ENCODE measurements at regions not wholly inside any gene's neighbourhood (a gene's known extent, or its start where the extent isn't known, plus 50 kb on each side); places are given as distances from the start of the nearest gene placed in this dataset.
"Not testable (repeated sequence)": the region's sequence is repeated elsewhere in the genome, so short reads cannot be mapped to it uniquely, and the experiment has no call there.

DNA sequence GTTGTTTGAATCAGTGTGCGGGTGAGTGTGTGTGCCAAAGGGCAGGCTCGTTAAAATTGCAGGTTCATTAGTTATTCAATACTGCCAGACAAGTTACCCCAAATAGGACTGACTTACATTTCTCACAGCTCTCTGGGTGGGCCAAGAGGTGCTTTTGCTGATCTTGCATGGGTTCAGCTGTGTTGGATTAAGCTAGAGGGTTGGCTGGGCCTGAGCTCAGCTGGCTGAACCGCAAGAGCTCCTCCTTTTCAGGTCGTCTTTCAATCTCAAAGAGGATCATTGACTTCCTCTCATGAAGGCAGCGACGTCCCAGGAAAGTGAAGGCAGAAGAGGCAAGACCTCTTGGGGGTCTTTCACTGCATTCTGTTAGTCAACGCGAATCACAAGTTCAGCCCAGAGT is 343.3 kb upstream of the FRG1 start:
- H3K4me3 ChIP-seq (ENCODE audit: low read length) = no peak overlapping the region
- POLR2A ChIA-PET = no interaction called here
- no peak for DNase-seq
- CTCF ChIA-PET = no interaction called here
- no peaks in the 10 kb centered on the region for H3K4me1 Mint-ChIP-seq (ENCODE audit: low read depth)
- intact Hi-C loops (cut with DNase I, micrococcal nuclease) = no loop called here
- H3K27ac Mint-ChIP-seq = no peak overlapping the region
- H3K9me3 Mint-ChIP-seq = peaks cover 3% of the 10 kb centered on the region
- no peak for ATAC-seq (ENCODE audit: poor library complexity)
- H3K4me3 Mint-ChIP-seq = no peak overlapping the region
- no peaks in the 10 kb centered on the region for H3K27me3 Mint-ChIP-seq
- no peaks in the 10 kb centered on the region for H3K4me1 ChIP-seq (ENCODE audit: insufficient read depth, low read length)
- H3K36me3 Mint-ChIP-seq (ENCODE audit: low read depth) = no peaks in the 10 kb centered on the region
- no peaks in the 10 kb centered on the region for H3K36me3 ChIP-seq (ENCODE audit: insufficient read depth, low read length)
- H3K27me3 ChIP-seq (ENCODE audit: control insufficient read depth in 1 of 2, insufficient read depth in 2 of 2, low read length in 2 of 2) = no peaks in the 10 kb centered on the region
- H3K27ac ChIP-seq (ENCODE audit: low read depth in 1 of 2, low read length in 2 of 2) = no peak overlapping the region
- TF ChIP-seq CTCF (IDR thresholded peaks at IDR 0.05) = no peak
- peaks cover 0 to 5% of the 10 kb centered on the region in 2 experiments for H3K9me3 ChIP-seq (ENCODE audit: control insufficient read depth in 1 of 2, insufficient read depth in 1 of 2, low read length in 2 of 2)

DNA sequence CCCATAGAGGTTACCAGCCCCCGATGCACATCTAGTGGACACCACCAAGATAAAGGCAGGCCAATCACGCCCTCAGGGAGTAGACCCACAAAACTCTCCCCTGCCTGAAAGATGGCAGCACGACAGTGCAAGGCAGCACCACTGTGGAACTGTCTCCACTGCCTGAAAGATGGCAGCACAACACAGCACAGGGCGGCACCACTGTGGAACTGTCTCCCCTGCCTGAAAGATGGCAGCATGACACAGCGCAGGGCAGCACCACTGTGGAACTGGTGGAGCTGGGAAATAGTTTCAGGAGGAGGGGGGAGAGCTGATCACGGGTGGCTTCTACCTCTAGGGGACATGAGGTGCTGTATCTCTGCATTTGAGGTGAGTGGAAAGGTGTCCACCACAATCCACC is 340.4 kb upstream of the FRG1 start:
- no peaks in the 10 kb centered on the region for H3K27me3 ChIP-seq (ENCODE audit: control insufficient read depth in 1 of 2, insufficient read depth in 2 of 2, low read length in 2 of 2)
- Mint-ChIP-seq H3K27ac (no peak overlapping the region), H3K27me3 (no peaks in the 10 kb centered on the region), H3K9me3 (peaks cover 3% of the 10 kb centered on the region), H3K36me3 (ENCODE audit: low read depth) (no peaks in the 10 kb centered on the region), H3K4me3 (no peak overlapping the region), H3K4me1 (ENCODE audit: low read depth) (no peaks in the 10 kb centered on the region)
- POLR2A ChIA-PET = no interaction called here
- DNase-seq (no peak), ATAC-seq (ENCODE audit: poor library complexity) (no peak)
- CTCF ChIA-PET = no interaction called here
- H3K9me3 ChIP-seq (ENCODE audit: control insufficient read depth in 1 of 2, insufficient read depth in 1 of 2, low read length in 2 of 2) = peaks cover 0 to 5% of the 10 kb centered on the region in 2 experiments
- no peaks in the 10 kb centered on the region for H3K4me1 ChIP-seq (ENCODE audit: insufficient read depth, low read length)
- no peaks in the 10 kb centered on the region for H3K36me3 ChIP-seq (ENCODE audit: insufficient read depth, low read length)
- no peak overlapping the region for H3K27ac ChIP-seq (ENCODE audit: low read depth in 1 of 2, low read length in 2 of 2)
- intact Hi-C loops (cut with DNase I, micrococcal nuclease) = no loop called here
- H3K4me3 ChIP-seq (ENCODE audit: low read length) = no peak overlapping the region
- no peak for TF ChIP-seq CTCF (IDR thresholded peaks at IDR 0.05)

GRCh38 chr4:189600718-189601435 is 339.8 kb upstream of the FRG1 start:
- ChIA-PET CTCF (no interaction called here), POLR2A (no interaction called here)
- Mint-ChIP-seq H3K4me3 (no peak overlapping the region), H3K27ac (no peak overlapping the region), H3K27me3 (no peaks in the 10 kb centered on the region), H3K36me3 (ENCODE audit: low read depth) (no peaks in the 10 kb centered on the region), H3K9me3 (peaks cover 3% of the 10 kb centered on the region), H3K4me1 (ENCODE audit: low read depth) (no peaks in the 10 kb centered on the region)
- Histone ChIP-seq H3K9me3 (ENCODE audit: control insufficient read depth in 1 of 2, insufficient read depth in 1 of 2, low read length in 2 of 2) (peaks cover 0 to 5% of the 10 kb centered on the region in 2 experiments), H3K4me3 (ENCODE audit: low read length) (no peak overlapping the region), H3K27me3 (ENCODE audit: control insufficient read depth in 1 of 2, insufficient read depth in 2 of 2, low read length in 2 of 2) (no peaks in the 10 kb centered on the region), H3K27ac (ENCODE audit: low read depth in 1 of 2, low read length in 2 of 2) (no peak overlapping the region), H3K4me1 (ENCODE audit: insufficient read depth, low read length) (no peaks in the 10 kb centered on the region), H3K36me3 (ENCODE audit: insufficient read depth, low read length) (no peaks in the 10 kb centered on the region)
- TF ChIP-seq CTCF (IDR thresholded peaks at IDR 0.05) = no peak
- no peak for ATAC-seq (ENCODE audit: poor library complexity)
- DNase-seq = no peak
- intact Hi-C loops (cut with DNase I, micrococcal nuclease) = no loop called here

DNA sequence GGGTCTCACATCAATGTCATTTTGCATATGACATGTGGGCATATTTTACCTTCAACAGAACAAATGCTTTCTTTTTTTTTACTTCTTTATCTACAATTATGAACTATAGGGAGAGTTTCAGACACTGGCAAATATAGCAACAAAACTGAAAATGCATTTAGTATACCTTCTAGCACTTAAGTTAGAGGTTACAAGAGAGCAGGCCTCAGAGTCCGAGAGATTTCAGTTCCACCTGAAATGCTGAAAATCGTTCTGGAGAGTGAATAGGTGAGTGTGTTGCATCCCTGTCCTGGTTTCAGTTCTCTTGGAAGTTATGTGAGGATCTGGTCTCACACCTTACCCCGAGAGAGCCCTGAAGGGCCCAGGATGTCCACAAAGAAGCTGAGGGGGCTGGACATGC is 337.8 kb upstream of the FRG1 start:
- H3K27me3 ChIP-seq (ENCODE audit: control insufficient read depth in 1 of 2, insufficient read depth in 2 of 2, low read length in 2 of 2); H3K27me3 Mint-ChIP-seq; H3K9me3 Mint-ChIP-seq; POLR2A ChIA-PET; CTCF ChIA-PET; H3K36me3 ChIP-seq (ENCODE audit: insufficient read depth, low read length); H3K9me3 ChIP-seq (ENCODE audit: control insufficient read depth in 1 of 2, insufficient read depth in 1 of 2, low read length in 2 of 2); H3K36me3 Mint-ChIP-seq (ENCODE audit: low read depth); H3K27ac Mint-ChIP-seq; H3K4me3 Mint-ChIP-seq; H3K4me1 ChIP-seq (ENCODE audit: insufficient read depth, low read length); intact Hi-C loops (cut with DNase I, micrococcal nuclease); ATAC-seq (ENCODE audit: poor library complexity); H3K4me1 Mint-ChIP-seq (ENCODE audit: low read depth); DNase-seq; H3K27ac ChIP-seq (ENCODE audit: low read depth in 1 of 2, low read length in 2 of 2); H3K4me3 ChIP-seq (ENCODE audit: low read length): not testable (repeated sequence)

DNA sequence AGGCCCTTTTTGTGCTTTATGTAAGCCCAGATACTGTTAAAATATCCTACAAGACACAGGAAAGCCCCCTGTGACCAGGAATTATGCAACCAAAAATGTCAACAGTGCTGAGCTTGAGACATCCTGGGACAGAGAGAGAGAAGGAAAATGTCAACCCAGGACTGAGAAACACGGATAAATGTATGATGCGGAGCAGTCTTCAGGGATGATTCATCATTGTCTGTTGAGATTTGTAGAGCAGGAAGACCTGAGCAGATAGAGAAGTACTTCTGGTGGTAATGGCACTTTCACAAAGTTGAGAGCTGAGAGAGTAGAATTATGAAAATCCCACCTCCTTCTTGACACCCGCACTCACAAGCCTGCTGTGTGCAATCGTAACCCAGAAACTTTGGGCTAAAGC is 330.1 kb upstream of the FRG1 start:
- CTCF ChIA-PET; POLR2A ChIA-PET; H3K4me1 ChIP-seq (ENCODE audit: insufficient read depth, low read length); H3K27ac Mint-ChIP-seq; H3K36me3 ChIP-seq (ENCODE audit: insufficient read depth, low read length); H3K27me3 ChIP-seq (ENCODE audit: control insufficient read depth in 1 of 2, insufficient read depth in 2 of 2, low read length in 2 of 2); H3K27me3 Mint-ChIP-seq; H3K4me3 ChIP-seq (ENCODE audit: low read length); H3K36me3 Mint-ChIP-seq (ENCODE audit: low read depth); intact Hi-C loops (cut with DNase I, micrococcal nuclease); ATAC-seq (ENCODE audit: poor library complexity); H3K9me3 Mint-ChIP-seq; H3K4me3 Mint-ChIP-seq; H3K27ac ChIP-seq (ENCODE audit: low read depth in 1 of 2, low read length in 2 of 2); H3K4me1 Mint-ChIP-seq (ENCODE audit: low read depth): not testable (repeated sequence)
- DNase-seq = peak in 2 of 14 experiments; percentile 12 to 26
- peaks cover 0 to 15% of the 10 kb centered on the region in 2 experiments for H3K9me3 ChIP-seq (ENCODE audit: control insufficient read depth in 1 of 2, insufficient read depth in 1 of 2, low read length in 2 of 2)

All from CD4-positive, alpha-beta T cell (primary cell).